ENCODE measurements at regions not wholly inside any gene's neighbourhood (a gene's known extent, or its start where the extent isn't known, plus 50 kb on each side); places are given as distances from the start of the nearest gene placed in this dataset.

GRCh38 chr13:84684804-84685203, 802.5 kb upstream of the SLITRK1 start:
- no peak for DNase-seq

- no peak for DNase-seq
Measured at GRCh38 chr13:84684048-84684662, 801.9 kb upstream of the SLITRK1 start.

GRCh38 chr13:84683448-84683847, 801.2 kb upstream of the SLITRK1 start:
- no peak for DNase-seq

- DNase-seq, result no peak
Measured at GRCh38 chr13:84677836-84678235, 795.6 kb upstream of the SLITRK1 start.

- DNase-seq, result no peak
Measured at GRCh38 chr13:84672616-84673015, 790.3 kb upstream of the SLITRK1 start.

GRCh38 chr13:84670245-84670644, 788.0 kb upstream of the SLITRK1 start:
- DNase-seq, result no peak

GRCh38 chr13:84668637-84669036, 786.4 kb upstream of the SLITRK1 start:
- no peak for DNase-seq

- DNase-seq, result no peak
Measured at GRCh38 chr13:84662491-84662890, 780.2 kb upstream of the SLITRK1 start.

- no peak for DNase-seq
Measured at GRCh38 chr13:84661718-84662117, 779.4 kb upstream of the SLITRK1 start.

- DNase-seq, result no peak
Measured at GRCh38 chr13:84659359-84659661, 777.0 kb upstream of the SLITRK1 start.

GRCh38 chr13:84658491-84659358, 776.5 kb upstream of the SLITRK1 start:
- DNase-seq, result no peak

- DNase-seq, result no peak
Measured at GRCh38 chr13:84655677-84656076, 773.4 kb upstream of the SLITRK1 start.

- no peak for DNase-seq
Measured at GRCh38 chr13:84654654-84655275, 772.5 kb upstream of the SLITRK1 start.

GRCh38 chr13:84653915-84654534, 771.8 kb upstream of the SLITRK1 start:
- no peak for DNase-seq

GRCh38 chr13:84651705-84652104, 769.4 kb upstream of the SLITRK1 start:
- no peak for DNase-seq

- DNase-seq, result no peak
Measured at GRCh38 chr13:84651288-84651687, 769.0 kb upstream of the SLITRK1 start.

GRCh38 chr13:84649853-84650252, 767.6 kb upstream of the SLITRK1 start:
- DNase-seq, result no peak

- DNase-seq, result no peak
Measured at GRCh38 chr13:84648069-84648640, 765.9 kb upstream of the SLITRK1 start.

GRCh38 chr13:84646957-84647356, 764.7 kb upstream of the SLITRK1 start:
- no peak for DNase-seq

- DNase-seq, result no peak
Measured at GRCh38 chr13:84645196-84646012, 763.1 kb upstream of the SLITRK1 start.

GRCh38 chr13:84641491-84641890, 759.2 kb upstream of the SLITRK1 start:
- no peak for DNase-seq

GRCh38 chr13:84640691-84641090, 758.4 kb upstream of the SLITRK1 start:
- DNase-seq, result no peak

Measured in stimulated activated CD4-positive, alpha-beta T cell treated with anti-CD3 and anti-CD28 coated beads, Interleukin-12 subunit alpha, Interleukin-12 subunit beta, amount 100 ng/mL, for 4 hours (primary cell).